ENCODE measurements at regions not wholly inside any gene's neighbourhood (a gene's known extent, or its start where the extent isn't known, plus 50 kb on each side); places are given as distances from the start of the nearest gene placed in this dataset.

DNA sequence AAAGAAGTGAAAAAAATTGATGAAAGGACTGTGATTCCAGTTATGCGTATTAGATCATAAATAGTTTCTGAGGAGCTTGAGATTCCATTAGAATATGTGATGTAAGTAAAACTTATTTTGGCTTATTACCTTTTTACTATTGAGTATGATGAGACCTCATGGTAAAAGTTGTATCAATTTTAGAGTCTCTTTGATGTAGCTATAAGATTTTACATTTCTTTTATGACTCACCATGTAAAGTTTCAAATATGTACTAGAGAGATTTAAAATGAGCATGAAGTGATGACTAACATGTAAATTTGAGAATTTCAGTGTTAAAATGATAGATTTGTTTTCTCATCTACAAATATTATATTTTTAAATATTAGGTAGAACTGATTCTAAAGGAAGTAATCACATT, 276.5 kb downstream of the OTUD1 start:
- TF ChIP-seq, protein P1, sequence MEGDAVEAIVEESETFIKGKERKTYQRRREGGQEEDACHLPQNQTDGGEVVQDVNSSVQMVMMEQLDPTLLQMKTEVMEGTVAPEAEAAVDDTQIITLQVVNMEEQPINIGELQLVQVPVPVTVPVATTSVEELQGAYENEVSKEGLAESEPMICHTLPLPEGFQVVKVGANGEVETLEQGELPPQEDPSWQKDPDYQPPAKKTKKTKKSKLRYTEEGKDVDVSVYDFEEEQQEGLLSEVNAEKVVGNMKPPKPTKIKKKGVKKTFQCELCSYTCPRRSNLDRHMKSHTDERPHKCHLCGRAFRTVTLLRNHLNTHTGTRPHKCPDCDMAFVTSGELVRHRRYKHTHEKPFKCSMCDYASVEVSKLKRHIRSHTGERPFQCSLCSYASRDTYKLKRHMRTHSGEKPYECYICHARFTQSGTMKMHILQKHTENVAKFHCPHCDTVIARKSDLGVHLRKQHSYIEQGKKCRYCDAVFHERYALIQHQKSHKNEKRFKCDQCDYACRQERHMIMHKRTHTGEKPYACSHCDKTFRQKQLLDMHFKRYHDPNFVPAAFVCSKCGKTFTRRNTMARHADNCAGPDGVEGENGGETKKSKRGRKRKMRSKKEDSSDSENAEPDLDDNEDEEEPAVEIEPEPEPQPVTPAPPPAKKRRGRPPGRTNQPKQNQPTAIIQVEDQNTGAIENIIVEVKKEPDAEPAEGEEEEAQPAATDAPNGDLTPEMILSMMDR (conservative IDR thresholded peaks at IDR 0.05): no peak
- TF ChIP-seq EZH2 (IDR thresholded peaks at IDR 0.05; ENCODE audit: low read depth): no peak
